ENCODE measurements at regions not wholly inside any gene's neighbourhood (a gene's known extent, or its start where the extent isn't known, plus 50 kb on each side); places are given as distances from the start of the nearest gene placed in this dataset.
"Not testable (repeated sequence)": the region's sequence is repeated elsewhere in the genome, so short reads cannot be mapped to it uniquely, and the experiment has no call there.

DNA sequence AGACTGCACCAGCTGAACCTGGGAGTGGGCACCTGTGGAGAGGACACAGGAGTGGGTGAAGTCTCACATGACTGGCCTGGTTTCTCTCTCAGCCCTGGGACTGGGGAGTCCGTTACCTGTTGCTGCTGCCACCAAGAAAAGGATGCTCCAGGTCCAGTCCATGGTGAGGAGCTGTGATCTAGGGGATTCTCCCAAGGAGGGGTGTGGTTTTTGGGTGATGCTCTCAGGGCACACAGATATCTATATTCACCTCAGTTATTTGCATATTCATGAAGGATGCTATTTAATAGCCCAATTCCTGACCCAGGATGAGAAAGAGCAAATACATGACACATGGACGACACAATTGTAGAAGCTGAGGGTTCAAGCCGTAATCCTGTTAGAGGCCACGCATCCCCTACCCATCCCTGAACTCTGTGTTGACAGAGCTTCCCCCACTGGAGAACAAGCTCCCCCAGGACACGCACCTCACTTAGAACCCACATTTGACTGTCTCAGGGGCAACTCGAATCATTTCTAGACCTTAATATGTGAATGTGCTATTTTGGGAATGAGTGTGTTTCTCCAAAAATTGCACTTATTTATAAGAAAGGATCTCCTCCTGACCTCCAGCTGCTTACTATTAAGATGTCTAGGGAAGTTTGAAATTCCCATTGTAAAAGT is 658.9 kb downstream of the TMEM121 start:
- not testable (repeated sequence) for H3K27me3 ChIP-seq (ENCODE audit: control insufficient read depth, insufficient read depth, low read length); H3K4me1 ChIP-seq (ENCODE audit: control insufficient read depth, low read depth, low read length); H3K36me3 ChIP-seq (ENCODE audit: control insufficient read depth, low read depth, low read length); H3K4me3 ChIP-seq (ENCODE audit: low read length); H3K27ac ChIP-seq (ENCODE audit: low read length); H3K9me3 ChIP-seq (ENCODE audit: control insufficient read depth, low read depth, low read length); H3K9ac ChIP-seq (ENCODE audit: low read length)

GRCh38 chr14:106185837-106186233 is 659.5 kb downstream of the TMEM121 start:
- no peaks in the 10 kb centered on the region for H3K27me3 ChIP-seq (ENCODE audit: control insufficient read depth, insufficient read depth, low read length)
- no peak overlapping the region for H3K9ac ChIP-seq (ENCODE audit: low read length)
- no peak overlapping the region for H3K27ac ChIP-seq (ENCODE audit: low read length)

DNA sequence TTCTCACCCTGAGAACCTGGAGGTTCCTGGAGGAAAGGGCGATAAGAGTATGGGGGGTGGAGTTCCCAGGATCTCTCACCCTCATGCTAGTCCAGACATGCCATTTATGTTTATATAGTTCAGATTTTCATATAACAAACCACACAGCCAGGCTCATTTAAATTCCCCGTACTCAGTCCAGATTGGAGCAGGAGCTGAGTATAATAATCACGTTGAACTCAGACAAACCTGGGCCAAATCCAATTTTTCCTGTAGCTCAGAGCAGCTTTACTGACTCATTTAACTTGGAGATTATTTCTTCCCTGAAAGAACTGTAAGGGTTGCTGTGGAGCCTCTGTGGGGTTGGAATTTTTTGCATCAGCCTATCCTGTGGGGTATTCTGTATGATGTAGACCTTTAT is 660.8 kb downstream of the TMEM121 start:
- Histone ChIP-seq H3K36me3 (ENCODE audit: control insufficient read depth, low read depth, low read length) (no peaks in the 10 kb centered on the region), H3K4me3 (ENCODE audit: low read length) (no peak overlapping the region), H3K4me1 (ENCODE audit: control insufficient read depth, low read depth, low read length) (no peaks in the 10 kb centered on the region), H3K27ac (ENCODE audit: low read length) (no peak overlapping the region), H3K9me3 (ENCODE audit: control insufficient read depth, low read depth, low read length) (peaks cover 5% of the 10 kb centered on the region), H3K9ac (ENCODE audit: low read length) (no peak overlapping the region), H3K27me3 (ENCODE audit: control insufficient read depth, insufficient read depth, low read length) (no peaks in the 10 kb centered on the region)

More at GRCh38 chr14:106185837-106186233, 659.5 kb downstream of the TMEM121 start:
- no peak overlapping the region for H3K4me3 ChIP-seq (ENCODE audit: low read length)
- peaks cover 9% of the 10 kb centered on the region for H3K9me3 ChIP-seq (ENCODE audit: control insufficient read depth, low read depth, low read length)
- H3K4me1 ChIP-seq (ENCODE audit: control insufficient read depth, low read depth, low read length), result no peaks in the 10 kb centered on the region
- H3K36me3 ChIP-seq (ENCODE audit: control insufficient read depth, low read depth, low read length), result no peaks in the 10 kb centered on the region

- H3K9me3 ChIP-seq (ENCODE audit: control insufficient read depth, low read depth, low read length), result not testable (repeated sequence)
These were observed 666.3 kb downstream of the TMEM121 start for GRCh38 chr14:106192701-106193100.

GRCh38 chr14:106196459-106196858 is 670.1 kb downstream of the TMEM121 start:
- H3K9ac ChIP-seq (ENCODE audit: low read length); H3K27me3 ChIP-seq (ENCODE audit: control insufficient read depth, insufficient read depth, low read length); H3K4me3 ChIP-seq (ENCODE audit: low read length); H3K4me1 ChIP-seq (ENCODE audit: control insufficient read depth, low read depth, low read length); H3K36me3 ChIP-seq (ENCODE audit: control insufficient read depth, low read depth, low read length); H3K27ac ChIP-seq (ENCODE audit: low read length): not testable (repeated sequence)
- H3K9me3 ChIP-seq (ENCODE audit: control insufficient read depth, low read depth, low read length), result peaks cover 18% of the 10 kb centered on the region

More at GRCh38 chr14:106192701-106193100, 666.3 kb downstream of the TMEM121 start:
- H3K27me3 ChIP-seq (ENCODE audit: control insufficient read depth, insufficient read depth, low read length); H3K36me3 ChIP-seq (ENCODE audit: control insufficient read depth, low read depth, low read length); H3K27ac ChIP-seq (ENCODE audit: low read length); H3K4me3 ChIP-seq (ENCODE audit: low read length); H3K9ac ChIP-seq (ENCODE audit: low read length); H3K4me1 ChIP-seq (ENCODE audit: control insufficient read depth, low read depth, low read length): not testable (repeated sequence)

GRCh38 chr14:106197264-106197663 is 670.9 kb downstream of the TMEM121 start:
- not testable (repeated sequence) for H3K36me3 ChIP-seq (ENCODE audit: control insufficient read depth, low read depth, low read length); H3K27me3 ChIP-seq (ENCODE audit: control insufficient read depth, insufficient read depth, low read length); H3K9ac ChIP-seq (ENCODE audit: low read length); H3K4me1 ChIP-seq (ENCODE audit: control insufficient read depth, low read depth, low read length); H3K27ac ChIP-seq (ENCODE audit: low read length); H3K4me3 ChIP-seq (ENCODE audit: low read length)
- peaks cover 19% of the 10 kb centered on the region for H3K9me3 ChIP-seq (ENCODE audit: control insufficient read depth, low read depth, low read length)

DNA sequence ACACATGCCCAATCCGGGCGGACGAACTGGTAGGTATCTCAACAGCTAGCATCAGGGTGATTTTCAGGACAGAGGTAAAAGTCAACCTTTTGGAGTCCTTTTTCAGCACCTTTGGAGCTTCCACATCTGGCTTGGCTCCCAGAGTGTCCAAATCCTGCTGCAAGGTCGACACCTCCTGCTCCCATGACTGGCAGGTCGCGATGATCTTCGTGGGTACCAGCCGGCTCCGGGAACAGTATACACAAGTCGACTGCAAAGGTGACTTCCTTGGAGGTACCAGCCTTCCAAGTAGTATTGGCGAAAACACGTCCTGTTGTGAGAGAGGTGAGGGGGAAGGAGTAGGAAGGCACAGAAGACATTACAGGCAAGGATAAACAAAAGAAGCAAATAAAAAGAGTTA is 672.7 kb downstream of the TMEM121 start:
- Histone ChIP-seq H3K9me3 (ENCODE audit: control insufficient read depth, low read depth, low read length) (peaks cover 19% of the 10 kb centered on the region), H3K4me3 (ENCODE audit: low read length) (no peak overlapping the region), H3K36me3 (ENCODE audit: control insufficient read depth, low read depth, low read length) (no peaks in the 10 kb centered on the region), H3K27ac (ENCODE audit: low read length) (no peak overlapping the region), H3K4me1 (ENCODE audit: control insufficient read depth, low read depth, low read length) (no peaks in the 10 kb centered on the region), H3K27me3 (ENCODE audit: control insufficient read depth, insufficient read depth, low read length) (no peaks in the 10 kb centered on the region), H3K9ac (ENCODE audit: low read length) (no peak overlapping the region)

DNA sequence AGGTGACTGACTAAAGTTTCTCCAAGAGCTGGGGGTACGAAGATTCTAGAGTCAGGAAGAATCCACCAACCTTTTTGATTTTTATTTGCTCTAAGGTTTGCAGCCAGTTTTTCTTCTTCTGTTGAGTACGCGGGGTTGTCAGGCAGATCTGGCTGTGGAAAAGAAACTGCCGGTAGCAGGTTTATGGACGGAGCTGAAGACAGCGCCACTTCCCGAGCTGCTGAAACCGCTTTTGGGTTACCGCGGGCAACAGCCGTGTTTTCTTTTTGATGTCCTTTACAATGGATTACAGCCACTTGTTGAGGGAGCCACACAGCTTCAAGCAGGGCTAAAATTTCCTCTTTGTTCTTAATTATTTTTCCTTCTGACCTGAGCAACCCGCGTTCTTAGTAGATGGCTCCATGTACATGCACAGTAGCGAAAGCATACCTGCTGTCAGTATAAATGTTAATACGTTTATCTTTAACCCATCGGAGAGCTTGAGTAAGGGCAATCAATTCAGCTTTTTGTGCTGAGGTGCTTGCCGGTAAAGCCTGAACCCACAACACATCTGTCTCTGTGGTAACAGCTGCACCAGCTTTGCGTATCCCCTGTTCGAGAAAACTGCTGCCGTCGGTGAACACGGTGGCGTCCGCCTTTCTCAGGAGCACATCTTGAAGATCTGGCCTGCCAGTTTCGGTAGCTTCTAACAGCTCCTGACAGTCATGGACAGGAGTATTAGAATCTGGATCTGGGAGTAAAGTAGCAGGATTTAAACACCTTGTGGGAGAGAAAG is 674.3 kb downstream of the TMEM121 start:
- Histone ChIP-seq H3K27ac (ENCODE audit: low read length) (no peak overlapping the region), H3K27me3 (ENCODE audit: control insufficient read depth, insufficient read depth, low read length) (no peaks in the 10 kb centered on the region), H3K9ac (ENCODE audit: low read length) (no peak overlapping the region), H3K36me3 (ENCODE audit: control insufficient read depth, low read depth, low read length) (no peaks in the 10 kb centered on the region), H3K4me1 (ENCODE audit: control insufficient read depth, low read depth, low read length) (no peaks in the 10 kb centered on the region), H3K4me3 (ENCODE audit: low read length) (no peak overlapping the region), H3K9me3 (ENCODE audit: control insufficient read depth, low read depth, low read length) (peaks cover 19% of the 10 kb centered on the region)

GRCh38 chr14:106201376-106201775 is 675.0 kb downstream of the TMEM121 start:
- Histone ChIP-seq H3K9ac (ENCODE audit: low read length) (no peak overlapping the region), H3K4me3 (ENCODE audit: low read length) (no peak overlapping the region), H3K9me3 (ENCODE audit: control insufficient read depth, low read depth, low read length) (peaks cover 19% of the 10 kb centered on the region), H3K4me1 (ENCODE audit: control insufficient read depth, low read depth, low read length) (no peaks in the 10 kb centered on the region), H3K27ac (ENCODE audit: low read length) (no peak overlapping the region), H3K27me3 (ENCODE audit: control insufficient read depth, insufficient read depth, low read length) (no peaks in the 10 kb centered on the region), H3K36me3 (ENCODE audit: control insufficient read depth, low read depth, low read length) (no peaks in the 10 kb centered on the region)

GRCh38 chr14:106203438-106203837 is 677.1 kb downstream of the TMEM121 start:
- Histone ChIP-seq H3K27ac (ENCODE audit: low read length) (no peak overlapping the region), H3K4me1 (ENCODE audit: control insufficient read depth, low read depth, low read length) (no peaks in the 10 kb centered on the region), H3K9ac (ENCODE audit: low read length) (no peak overlapping the region), H3K27me3 (ENCODE audit: control insufficient read depth, insufficient read depth, low read length) (no peaks in the 10 kb centered on the region), H3K9me3 (ENCODE audit: control insufficient read depth, low read depth, low read length) (peaks cover 11% of the 10 kb centered on the region), H3K36me3 (ENCODE audit: control insufficient read depth, low read depth, low read length) (no peaks in the 10 kb centered on the region), H3K4me3 (ENCODE audit: low read length) (no peak overlapping the region)

DNA sequence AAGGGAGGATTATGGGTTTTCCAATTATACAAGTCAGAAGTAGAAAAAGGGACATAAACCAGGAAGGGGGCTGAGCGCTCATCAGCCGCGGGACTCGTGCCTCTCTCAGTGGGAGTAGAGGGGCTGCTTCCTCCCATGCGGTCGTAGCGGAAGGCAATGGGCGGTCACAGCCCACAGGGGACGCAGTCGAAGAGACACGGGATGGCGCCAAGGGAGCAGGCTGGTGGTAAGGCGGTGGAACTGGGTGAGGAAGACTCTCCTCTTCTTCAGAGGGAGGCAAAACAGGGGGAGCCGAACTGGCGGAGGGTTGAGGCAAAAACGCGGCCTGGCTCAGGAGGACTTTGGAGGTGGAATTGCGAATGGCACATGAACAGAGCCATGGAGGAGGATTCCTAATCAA is 677.7 kb downstream of the TMEM121 start:
- peaks cover 14% of the 10 kb centered on the region for H3K9me3 ChIP-seq (ENCODE audit: control insufficient read depth, low read depth, low read length)
- H3K9ac ChIP-seq (ENCODE audit: low read length), result no peak overlapping the region
- no peaks in the 10 kb centered on the region for H3K27me3 ChIP-seq (ENCODE audit: control insufficient read depth, insufficient read depth, low read length)
- H3K27ac ChIP-seq (ENCODE audit: low read length), result no peak overlapping the region
- no peaks in the 10 kb centered on the region for H3K36me3 ChIP-seq (ENCODE audit: control insufficient read depth, low read depth, low read length)
- H3K4me3 ChIP-seq (ENCODE audit: low read length), result no peak overlapping the region
- no peaks in the 10 kb centered on the region for H3K4me1 ChIP-seq (ENCODE audit: control insufficient read depth, low read depth, low read length)

DNA sequence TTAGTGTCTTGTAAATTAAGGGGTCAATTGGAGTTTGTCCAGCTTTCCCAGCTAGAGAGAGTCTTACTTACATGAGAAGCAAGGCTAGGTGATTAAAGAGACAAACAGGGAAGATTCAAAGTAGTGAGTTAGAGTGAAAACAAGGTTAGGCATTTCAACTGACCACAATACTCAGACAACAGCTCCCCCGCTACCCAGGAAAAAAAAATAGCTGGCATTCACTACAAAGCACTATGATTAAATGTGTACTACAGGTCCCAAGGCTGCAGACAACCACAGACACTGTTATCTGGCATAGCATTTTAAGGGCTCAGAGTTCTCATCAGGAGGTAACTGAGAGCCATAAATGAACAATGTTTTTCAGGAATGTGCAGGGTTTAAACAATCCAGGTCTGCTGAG is 680.9 kb downstream of the TMEM121 start:
- H3K4me3 ChIP-seq (ENCODE audit: low read length), result no peak overlapping the region
- no peaks in the 10 kb centered on the region for H3K4me1 ChIP-seq (ENCODE audit: control insufficient read depth, low read depth, low read length)
- no peaks in the 10 kb centered on the region for H3K36me3 ChIP-seq (ENCODE audit: control insufficient read depth, low read depth, low read length)
- no peak overlapping the region for H3K9ac ChIP-seq (ENCODE audit: low read length)
- H3K27ac ChIP-seq (ENCODE audit: low read length), result no peak overlapping the region
- H3K9me3 ChIP-seq (ENCODE audit: control insufficient read depth, low read depth, low read length), result peaks cover 9% of the 10 kb centered on the region
- no peaks in the 10 kb centered on the region for H3K27me3 ChIP-seq (ENCODE audit: control insufficient read depth, insufficient read depth, low read length)
